HG02588 (cell line): ENCODE measurements at regions not wholly inside any gene's neighbourhood (a gene's known extent, or its start where the extent isn't known, plus 50 kb on each side); places are given as distances from the start of the nearest gene placed in this dataset.
"Not testable (repeated sequence)": the region's sequence is repeated elsewhere in the genome, so short reads cannot be mapped to it uniquely, and the experiment has no call there.

Experiments used
- ATAC-seq: cut with Tn5 transposase; IDR thresholded peaks from one replicate; pipeline ENCODE4 v1.9.1; 2021; ENCODE audit warnings: mild to moderate bottlenecking, moderate library complexity; ENCODE audit not compliant: unreplicated experiment

- no peak for ATAC-seq
These were observed 1624.9 kb upstream of the CELF4 start for GRCh38 chr18:39190508-39190907.

DNA sequence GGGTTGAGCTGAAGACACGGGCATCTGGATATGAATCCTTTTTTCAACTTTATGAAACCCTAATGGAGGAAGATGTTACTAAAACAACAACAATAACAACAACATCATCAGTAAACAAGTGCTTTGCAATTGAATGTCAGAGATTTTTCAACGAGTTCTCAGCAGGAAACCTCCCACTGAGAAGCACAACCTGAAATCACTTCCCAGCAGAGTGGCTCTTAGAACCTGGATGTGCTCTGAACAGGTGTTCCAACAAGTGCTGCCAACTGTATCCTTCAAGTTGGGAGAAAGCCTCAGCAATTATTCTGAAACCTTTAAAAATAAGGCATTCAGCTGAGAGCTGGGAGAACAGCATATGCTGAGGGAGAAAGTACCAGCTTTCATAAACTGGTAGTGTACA lies 1622.7 kb upstream of the CELF4 start:
- ATAC-seq: no peak

DNA sequence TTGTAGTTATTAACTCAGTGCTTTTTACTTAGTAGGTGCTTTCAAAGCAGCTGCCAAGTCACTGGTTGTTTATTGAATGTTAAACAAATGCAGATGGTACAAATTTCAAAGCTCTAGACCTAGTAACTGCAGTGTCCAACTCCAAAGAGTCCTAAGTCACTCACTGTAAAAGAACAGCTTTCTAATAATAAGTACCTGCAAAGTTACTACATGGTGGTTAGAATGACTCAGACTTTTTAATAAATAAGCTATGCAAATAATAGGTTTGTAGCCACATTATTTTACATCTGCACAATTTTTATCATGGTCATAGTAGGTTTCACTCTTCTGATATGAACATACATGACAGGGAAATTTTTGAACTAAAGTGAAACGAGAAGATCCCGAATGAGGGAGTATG lies 1620.4 kb upstream of the CELF4 start:
- ATAC-seq: no peak

DNA sequence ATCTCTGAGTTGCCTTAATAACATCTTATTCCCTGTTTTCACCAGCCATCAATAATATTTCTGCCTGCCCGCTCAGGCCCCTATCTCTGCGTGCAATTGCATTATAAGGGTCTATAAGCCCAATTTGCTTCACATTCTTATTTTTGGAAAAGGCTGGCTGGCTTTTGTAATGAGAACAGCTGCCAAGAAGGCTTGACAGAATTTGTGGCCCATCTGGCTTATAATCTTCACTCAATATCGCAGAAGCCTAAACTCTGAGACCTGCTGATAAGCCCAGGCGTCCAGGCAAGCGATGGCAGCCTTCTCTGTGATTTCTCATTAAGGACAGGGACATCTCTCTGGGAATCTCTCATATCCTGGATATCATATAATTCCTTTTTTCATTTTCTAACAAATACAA lies 1618.6 kb upstream of the CELF4 start:
- ATAC-seq: no peak

DNA sequence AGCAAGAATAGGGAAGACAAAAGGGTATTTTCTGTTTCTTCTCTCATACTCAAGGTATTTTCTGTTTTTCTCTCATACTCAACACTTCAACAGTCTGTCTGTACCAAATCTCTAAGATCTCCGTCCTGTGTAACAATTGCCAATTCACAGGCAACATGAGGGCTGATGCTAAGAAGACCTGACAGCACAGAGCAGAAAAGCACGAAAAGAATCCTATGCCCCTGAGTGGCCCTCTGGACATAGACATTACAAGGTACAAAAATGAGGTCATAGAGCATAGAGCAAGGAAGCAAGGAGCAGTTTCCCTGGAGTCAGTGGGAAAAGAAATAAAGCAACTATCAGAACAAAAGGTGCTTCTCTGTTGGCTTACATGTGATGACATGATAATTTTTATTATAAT lies 1612.6 kb upstream of the CELF4 start:
- no peak for ATAC-seq

- no peak for ATAC-seq
These were observed 1607.3 kb upstream of the CELF4 start for GRCh38 chr18:39172695-39173421.

- no peak for ATAC-seq
These were observed 1603.1 kb upstream of the CELF4 start for GRCh38 chr18:39168723-39169122.

DNA sequence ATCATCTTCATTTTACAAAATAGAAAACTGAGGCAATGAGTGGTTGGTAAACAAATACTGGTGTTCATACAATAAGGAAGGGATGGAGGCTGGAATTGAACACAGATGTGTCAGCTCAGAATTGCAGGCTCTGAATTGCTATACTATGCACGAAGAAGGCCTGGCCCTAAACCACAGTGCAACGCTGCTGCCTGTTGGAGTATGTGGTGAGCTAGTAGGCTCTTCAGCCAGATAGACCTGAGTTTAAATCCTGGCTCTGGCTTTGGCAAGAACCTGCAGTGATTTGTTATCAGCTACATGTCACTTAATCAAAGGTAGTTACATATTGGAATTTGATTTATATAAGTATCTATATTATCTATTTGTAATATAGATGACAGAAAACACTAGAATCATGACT lies 1602.4 kb upstream of the CELF4 start:
- no peak for ATAC-seq

- ATAC-seq: no peak
These were observed 1601.2 kb upstream of the CELF4 start for GRCh38 chr18:39166776-39167175.

DNA sequence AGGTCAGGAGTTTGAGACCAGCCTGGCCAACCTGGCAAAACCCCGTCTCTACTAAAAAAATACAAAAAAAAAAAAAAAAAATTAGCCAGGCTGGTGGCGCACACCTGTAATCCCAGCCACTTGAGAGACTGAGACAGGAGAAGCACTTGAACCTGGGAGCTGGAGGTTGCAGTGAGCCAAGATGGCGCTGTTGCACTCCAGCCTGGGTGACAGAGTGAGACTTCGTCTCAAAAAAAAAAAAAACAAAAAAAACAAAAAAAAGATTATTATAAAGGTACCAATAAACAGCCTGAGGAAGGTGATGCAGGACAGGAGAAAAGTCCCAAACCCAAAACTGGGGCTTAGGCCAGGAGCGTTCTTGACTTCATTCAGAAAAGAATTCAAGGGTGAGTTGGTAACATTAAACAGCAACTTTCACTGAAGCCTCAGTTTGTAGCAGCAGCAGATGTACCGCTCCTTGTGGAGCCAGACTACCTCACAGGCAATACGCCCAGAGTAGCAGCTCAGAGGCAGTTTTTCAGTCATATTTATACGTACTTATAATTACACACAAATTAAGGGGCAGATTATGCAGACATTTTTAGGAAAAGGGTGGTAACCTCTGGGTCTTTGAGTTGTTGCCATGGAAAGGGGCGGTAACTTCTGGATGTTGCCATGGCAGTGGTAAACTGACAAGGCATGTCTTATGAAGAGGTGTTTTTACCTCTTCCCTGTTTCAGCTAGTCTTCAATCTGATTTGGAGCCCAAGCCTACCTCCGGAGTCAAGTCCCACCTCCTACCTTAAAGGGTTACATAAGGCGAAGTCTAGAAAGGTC lies 1596.6 kb upstream of the CELF4 start:
- ATAC-seq: no peak

DNA sequence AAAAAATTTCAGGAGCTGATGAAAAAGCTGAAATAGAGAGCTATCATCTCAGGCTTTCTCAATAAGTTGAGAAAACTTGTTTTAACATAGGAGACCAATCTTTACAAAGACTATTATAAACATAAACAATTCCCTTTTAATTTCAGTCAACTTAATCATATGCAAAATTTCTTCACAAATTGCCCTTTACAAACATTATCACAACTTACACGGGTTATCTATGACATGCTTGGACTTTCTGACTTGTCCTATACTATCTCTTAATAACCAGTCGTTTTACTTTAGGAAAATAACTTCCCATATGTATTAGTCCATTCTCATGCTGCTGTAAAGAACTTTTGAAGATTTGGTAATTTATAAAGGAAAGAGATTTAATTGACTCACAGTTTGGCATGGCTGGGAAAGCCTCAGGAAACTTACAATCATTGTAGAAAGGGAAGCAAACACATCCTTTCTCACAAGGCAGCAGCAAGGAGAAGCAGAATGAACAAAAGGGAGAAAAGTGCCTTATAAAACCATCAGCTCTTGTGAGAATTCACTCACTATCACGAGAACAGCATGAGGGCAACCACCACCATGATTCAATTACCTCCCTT lies 1583.7 kb upstream of the CELF4 start:
- ATAC-seq: no peak

DNA sequence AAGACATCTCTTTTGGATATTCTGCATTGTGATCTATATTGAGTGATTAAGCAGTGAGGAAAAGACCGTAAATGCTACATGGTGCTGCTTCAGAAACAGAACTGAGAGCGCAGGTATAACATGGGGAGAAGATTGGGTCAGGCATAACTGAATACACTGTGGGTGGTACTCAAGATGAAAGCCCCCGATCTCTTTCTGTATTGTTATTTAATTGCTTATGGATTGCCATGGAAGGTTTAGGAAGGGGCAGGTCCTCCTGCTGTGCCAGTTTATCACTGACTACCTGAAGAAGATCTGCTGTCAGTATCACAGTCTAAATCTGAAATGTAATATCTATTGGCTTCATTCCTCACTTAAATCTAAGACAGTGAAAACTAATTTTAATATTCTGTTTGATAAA lies 1568.7 kb upstream of the CELF4 start:
- no peak for ATAC-seq

DNA sequence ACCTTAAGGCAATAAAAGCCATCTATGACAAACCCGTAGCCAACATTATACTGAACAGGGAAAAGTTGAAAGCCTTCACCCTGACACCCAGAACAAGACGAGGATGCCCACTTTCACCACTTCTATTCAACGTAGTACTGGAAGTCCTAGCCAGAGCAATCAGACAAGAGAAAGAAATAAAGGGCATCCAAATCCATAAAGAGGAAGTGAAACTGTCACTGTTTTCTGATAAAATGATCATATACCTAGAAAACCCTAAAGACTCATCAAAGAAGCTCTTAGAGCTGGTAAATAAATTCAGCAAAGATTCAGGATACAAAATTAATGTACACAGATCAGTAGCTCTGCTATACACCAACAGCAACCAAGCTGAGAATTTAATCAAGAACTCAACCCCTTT lies 1561.9 kb upstream of the CELF4 start:
- not testable (repeated sequence) for ATAC-seq

DNA sequence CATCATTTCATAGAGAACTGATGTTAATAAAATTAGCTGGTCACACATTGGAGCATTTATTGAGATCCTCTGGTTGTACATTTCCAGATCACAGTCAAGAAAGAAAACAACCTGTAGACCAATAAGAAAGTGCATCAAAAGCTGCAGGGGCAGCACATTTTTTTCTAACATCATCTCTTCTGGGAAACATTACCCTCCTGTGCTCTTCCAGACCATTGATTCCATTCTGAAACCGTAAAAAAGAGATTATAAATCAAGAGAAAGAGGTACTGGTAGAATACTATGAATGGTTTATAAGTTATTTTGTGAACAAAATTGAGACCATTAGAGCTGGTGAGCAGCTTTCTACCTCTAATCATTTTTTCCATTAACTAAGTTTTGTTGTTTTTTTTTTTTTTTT lies 1548.2 kb upstream of the CELF4 start:
- ATAC-seq: no peak

- ATAC-seq: no peak
These were observed 1539.5 kb upstream of the CELF4 start for GRCh38 chr18:39105104-39105503.

DNA sequence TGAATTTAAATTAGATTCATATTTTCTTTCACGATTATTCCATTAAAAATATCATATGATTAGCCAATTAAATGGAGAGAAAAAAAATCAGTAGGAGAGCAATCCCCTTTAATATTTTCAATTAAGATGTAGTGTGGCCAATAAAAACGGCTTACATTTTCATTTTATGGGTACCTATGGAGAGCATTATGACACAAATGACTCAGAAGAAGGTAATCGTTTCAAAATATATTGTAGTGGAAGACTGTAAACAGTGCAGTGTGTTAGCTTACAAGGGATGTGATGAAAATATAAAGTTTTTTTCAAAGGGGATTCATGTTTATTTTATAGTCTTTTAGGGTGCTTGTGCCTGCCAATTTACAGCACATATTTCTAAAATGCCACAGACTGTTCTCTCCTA lies 1507.4 kb upstream of the CELF4 start:
- no peak for ATAC-seq

DNA sequence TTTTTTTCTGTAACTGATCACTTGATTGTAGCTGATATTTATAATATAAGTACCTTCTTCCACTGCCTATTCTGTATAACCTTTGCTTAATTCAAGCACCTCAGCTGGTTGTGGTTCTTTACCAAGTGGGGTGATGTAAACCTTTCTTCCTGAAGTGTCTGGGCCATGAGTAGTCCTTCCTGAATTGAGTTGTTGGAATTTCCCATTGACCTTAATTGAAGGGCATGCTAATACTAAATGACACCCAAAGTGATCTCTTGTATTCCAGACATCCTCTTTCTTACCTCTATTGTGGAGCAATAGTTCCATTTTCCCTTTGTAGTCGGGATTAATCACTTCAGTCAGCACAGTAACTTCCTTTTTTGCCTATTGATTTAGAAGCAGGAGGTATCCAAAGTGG lies 1496.8 kb upstream of the CELF4 start:
- ATAC-seq: no peak

- no peak for ATAC-seq
These were observed 1492.9 kb upstream of the CELF4 start for GRCh38 chr18:39058386-39059000.

DNA sequence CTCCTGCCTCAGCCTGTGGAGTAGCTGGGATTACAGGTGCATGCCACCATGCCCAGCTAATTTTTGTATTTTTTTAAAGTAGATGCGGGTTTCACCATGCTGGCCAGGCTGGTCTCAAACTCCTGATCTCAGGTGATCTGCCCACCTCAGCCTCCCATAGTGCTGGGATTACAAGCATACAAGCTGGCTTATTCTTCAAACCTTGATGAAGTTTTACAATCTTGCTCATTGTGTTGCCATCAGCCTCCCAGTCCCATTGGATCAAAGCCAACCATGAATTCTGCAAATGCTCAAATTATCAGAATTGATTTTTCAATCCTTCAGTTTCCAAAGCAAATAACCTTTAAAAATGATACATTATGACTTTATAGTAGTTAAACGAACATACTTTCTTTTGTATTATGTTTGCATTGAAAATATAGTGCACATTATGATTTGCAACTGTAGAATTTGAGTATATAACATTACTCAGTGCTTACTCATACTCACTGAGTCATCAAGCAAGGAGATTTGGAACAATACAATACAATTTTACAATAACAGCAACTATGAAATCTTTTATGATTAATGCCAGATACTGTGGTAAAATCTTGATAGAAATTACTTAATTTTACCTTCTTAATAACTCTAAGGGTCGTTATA lies 1491.9 kb upstream of the CELF4 start:
- no peak for ATAC-seq

- no peak for ATAC-seq
These were observed 1488.0 kb upstream of the CELF4 start for GRCh38 chr18:39053571-39053970.

GRCh38 chr18:39051013-39051412 lies 1485.4 kb upstream of the CELF4 start:
- no peak for ATAC-seq
